ENCODE measurements at regions not wholly inside any gene's neighbourhood (a gene's known extent, or its start where the extent isn't known, plus 50 kb on each side); places are given as distances from the start of the nearest gene placed in this dataset.
"Not testable (repeated sequence)": the region's sequence is repeated elsewhere in the genome, so short reads cannot be mapped to it uniquely, and the experiment has no call there.

- TF ChIP-seq POLR2AphosphoS5 (IDR thresholded peaks at IDR 0.05), result no peak
- peak; percentile 60 to 93 (median 83) for TF ChIP-seq CTCF (IDR thresholded peaks at IDR 0.05 in 8 of 11, conservative IDR thresholded peaks at IDR 0.05 in 3 of 11)
- no peak overlapping the region for H3K27ac ChIP-seq
- peaks cover 0 to 11% (median 0%) of the 10 kb centered on the region in 7 donors for H3K27me3 ChIP-seq (replicated peaks in 1 of 7)
- intact Hi-C loops (cut with DNase I; ENCODE audit: low total_unique reads), result no loop called here
- H3K4me1 ChIP-seq, result peaks cover 0 to 12% (median 3%) of the 10 kb centered on the region in 6 donors
- H3K9me3 ChIP-seq, result no peaks in the 10 kb centered on the region
- DNase-seq, result peak; percentile 78
- no peaks in the 10 kb centered on the region for H3K36me3 ChIP-seq
- 30 to 38% (median 35%) methylated on average over 12 to 21 of the region's 21 CpGs for WGBS, 5 donors
- H3K4me3 ChIP-seq, result no peak overlapping the region
Observed at GRCh38 chr15:77870195-77871065, 207.1 kb downstream of the TBC1D2B start.

GRCh38 chr15:77869021-77869895 is 208.3 kb downstream of the TBC1D2B start:
- WGBS, 5 donors, result 67 to 73% (median 72%) methylated on average over 10 to 17 of the region's 17 CpGs
- H3K9me3 ChIP-seq, result no peaks in the 10 kb centered on the region
- peaks cover 0 to 14% (median 0%) of the 10 kb centered on the region in 7 donors for H3K27me3 ChIP-seq (replicated peaks in 1 of 7)
- no peak overlapping the region for H3K27ac ChIP-seq
- DNase-seq, result peak; percentile 46
- intact Hi-C loops (cut with DNase I; ENCODE audit: low total_unique reads), result no loop called here
- H3K4me1 ChIP-seq, result peaks cover 0 to 7% (median 3%) of the 10 kb centered on the region in 6 donors
- no peak for TF ChIP-seq POLR2AphosphoS5 (IDR thresholded peaks at IDR 0.05)
- no peak for TF ChIP-seq POLR2A (IDR thresholded peaks at IDR 0.05)
- peak in 1 of 11 experiments; percentile 6 for TF ChIP-seq CTCF (IDR thresholded peaks at IDR 0.05 in 8 of 11, conservative IDR thresholded peaks at IDR 0.05 in 3 of 11)
- no peaks in the 10 kb centered on the region for H3K36me3 ChIP-seq
- no peak overlapping the region for H3K4me3 ChIP-seq

- H3K4me1 ChIP-seq; H3K27ac ChIP-seq; intact Hi-C loops (cut with DNase I; ENCODE audit: low total_unique reads); H3K4me3 ChIP-seq; DNase-seq; H3K9me3 ChIP-seq; H3K36me3 ChIP-seq: not testable (repeated sequence)
- 80 to 98% (median 88%) methylated on average over 4 to 8 of the region's 8 CpGs for WGBS, 5 donors
- H3K27me3 ChIP-seq (replicated peaks in 1 of 7), result peaks cover 0 to 22% (median 0%) of the 10 kb centered on the region in 7 donors
Observed at GRCh38 chr15:77868048-77868629, 209.4 kb downstream of the TBC1D2B start.

- no peak for TF ChIP-seq CTCF (IDR thresholded peaks at IDR 0.05 in 8 of 11, conservative IDR thresholded peaks at IDR 0.05 in 3 of 11)
- TF ChIP-seq POLR2AphosphoS5 (IDR thresholded peaks at IDR 0.05), result no peak
- no peak for TF ChIP-seq POLR2A (IDR thresholded peaks at IDR 0.05)
- H3K36me3 ChIP-seq, result no peaks in the 10 kb centered on the region
- peaks cover 0 to 24% (median 0%) of the 10 kb centered on the region in 7 donors for H3K27me3 ChIP-seq (replicated peaks in 1 of 7)
- H3K27ac ChIP-seq, result no peak overlapping the region
- H3K9me3 ChIP-seq, result no peaks in the 10 kb centered on the region
- H3K4me3 ChIP-seq, result no peak overlapping the region
- DNase-seq, result peak; percentile 44
- intact Hi-C loops (cut with DNase I; ENCODE audit: low total_unique reads), result no loop called here
- peaks cover 0 to 7% (median 3%) of the 10 kb centered on the region in 6 donors for H3K4me1 ChIP-seq
- 89 to 95% (median 91%) methylated on average over 22 to 24 of the region's 24 CpGs for WGBS, 5 donors
Observed at GRCh38 chr15:77867266-77868047, 210.1 kb downstream of the TBC1D2B start.
